DND-41 (cell line): ENCODE measurements at regions not wholly inside any gene's neighbourhood (a gene's known extent, or its start where the extent isn't known, plus 50 kb on each side); places are given as distances from the start of the nearest gene placed in this dataset.

Source experiments
- ATAC-seq: fragments of 200-7000 bp; cut with Tn5 transposase; 3 replicates; pipeline ENCODE4 v1.9.1; 2021; ENCODE audit warnings: low read depth; ENCODE audit not compliant: insufficient read depth
- DNase-seq: peaks from one replicate; pipeline ENCODE4 v3.0.0-alpha.2; 2020
- H2AFZ ChIP-seq: 2 replicates; pipeline ENCODE4 v1.6.0; 2012; ENCODE audit warnings: low read depth, low read length
- H3K27ac ChIP-seq: 2 replicates; pipeline ENCODE4 v1.5.1; 2012; ENCODE audit warnings: low read length, inconsistent platforms
- H3K27me3 ChIP-seq: fragments of 200-600 bp; sonication (generic); 2 replicates; pipeline ENCODE4 v1.6.0; 2012; ENCODE audit warnings: low read length, mild to moderate bottlenecking, inconsistent platforms; ENCODE audit not compliant: insufficient read depth, poor library complexity
- H3K36me3 ChIP-seq: 2 replicates; pipeline ENCODE4 v1.5.1; 2012; ENCODE audit warnings: low read length, inconsistent platforms; ENCODE audit not compliant: insufficient read depth
- H3K4me1 ChIP-seq: 2 replicates; pipeline ENCODE4 v1.5.1; 2012; ENCODE audit warnings: mild to moderate bottlenecking, low read length; ENCODE audit not compliant: insufficient read depth
- H3K4me2 ChIP-seq: 2 replicates; pipeline ENCODE4 v1.6.0; 2012; ENCODE audit warnings: mild to moderate bottlenecking, moderate library complexity, low read length, inconsistent platforms; ENCODE audit not compliant: insufficient read depth
- H3K4me3 ChIP-seq, 2 experiments: fragments of 200-600 bp in 1 of 2; shearing (Covaris generic) in 1 of 2; 2 replicates each; pipeline ENCODE4 v1.5.1; 2012 to 2016; ENCODE audit warnings: inconsistent platforms in 2 of 2, low read length in 2 of 2, mild to moderate bottlenecking in 2 of 2, low read depth in 1 of 2, moderate library complexity in 1 of 2
- H3K79me2 ChIP-seq: 2 replicates; pipeline ENCODE4 v1.6.0; 2012; ENCODE audit warnings: low read length, inconsistent platforms; ENCODE audit not compliant: insufficient read depth
- H3K9ac ChIP-seq: 2 replicates; pipeline ENCODE4 v1.6.0; 2012; ENCODE audit warnings: low read depth, mild to moderate bottlenecking, inconsistent platforms, low read length, moderate library complexity
- H3K9me3 ChIP-seq: 2 replicates; pipeline ENCODE4 v1.5.1; 2012; ENCODE audit warnings: low read length, moderate library complexity, mild to moderate bottlenecking, inconsistent platforms; ENCODE audit not compliant: insufficient read depth, severe bottlenecking
- H4K20me1 ChIP-seq: 2 replicates; pipeline ENCODE4 v1.6.0; 2012; ENCODE audit warnings: low read length; ENCODE audit not compliant: insufficient read depth
- CTCF ChIP-seq: IDR thresholded peaks from 2 replicates; pipeline ENCODE4 v1.5.1; 2012; ENCODE audit warnings: borderline replicate concordance, low read length, moderate library complexity, mild to moderate bottlenecking; ENCODE audit not compliant: poor library complexity, severe bottlenecking; ENCODE audit errors: extremely low read depth
- EZH2 ChIP-seq: IDR thresholded peaks from 3 replicates; pipeline ENCODE4 v1.6.1; 2012; ENCODE audit warnings: borderline replicate concordance, low read depth, mild to moderate bottlenecking, moderate library complexity, low read length, inconsistent platforms; ENCODE audit not compliant: severe bottlenecking

DNA sequence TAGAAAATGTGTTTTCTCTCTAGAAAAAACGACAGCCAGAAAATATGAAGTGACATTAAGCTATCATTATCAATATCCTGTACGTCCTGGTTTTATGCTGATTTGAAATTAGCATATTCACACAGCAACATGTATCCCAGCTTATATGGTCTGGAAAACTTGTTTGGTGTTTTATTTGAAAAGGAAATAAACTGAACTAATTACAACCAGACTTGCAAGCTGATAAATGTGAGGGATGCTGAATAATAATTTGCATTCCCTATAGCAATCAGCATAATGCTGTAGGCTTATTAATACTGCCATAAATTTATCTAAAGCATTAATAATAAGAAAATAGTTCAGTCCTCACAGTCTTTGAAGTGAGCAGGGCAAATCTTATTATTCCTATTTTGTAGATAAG, 336.9 kb upstream of the UMPS start:
- H4K20me1 ChIP-seq, result no peaks in the 10 kb centered on the region; the same call in 1 of the 2 replicates
- TF ChIP-seq EZH2, result no peak
- TF ChIP-seq CTCF, result no peak
- no peak overlapping the region for H3K27ac ChIP-seq
- H3K9ac ChIP-seq, result no peak overlapping the region
- ATAC-seq (no peak), DNase-seq (no peak)
- H3K4me3 ChIP-seq, result no peak overlapping the region
- H2AFZ ChIP-seq, result no peak overlapping the region
- H3K27me3 ChIP-seq, result peaks cover 11% of the 10 kb centered on the region
- H3K4me1 ChIP-seq, result no peaks in the 10 kb centered on the region
- H3K36me3 ChIP-seq, result no peaks in the 10 kb centered on the region
- no peaks in the 10 kb centered on the region for H3K9me3 ChIP-seq
- H3K4me2 ChIP-seq, result no peak overlapping the region
- no peaks in the 10 kb centered on the region for H3K79me2 ChIP-seq

DNA sequence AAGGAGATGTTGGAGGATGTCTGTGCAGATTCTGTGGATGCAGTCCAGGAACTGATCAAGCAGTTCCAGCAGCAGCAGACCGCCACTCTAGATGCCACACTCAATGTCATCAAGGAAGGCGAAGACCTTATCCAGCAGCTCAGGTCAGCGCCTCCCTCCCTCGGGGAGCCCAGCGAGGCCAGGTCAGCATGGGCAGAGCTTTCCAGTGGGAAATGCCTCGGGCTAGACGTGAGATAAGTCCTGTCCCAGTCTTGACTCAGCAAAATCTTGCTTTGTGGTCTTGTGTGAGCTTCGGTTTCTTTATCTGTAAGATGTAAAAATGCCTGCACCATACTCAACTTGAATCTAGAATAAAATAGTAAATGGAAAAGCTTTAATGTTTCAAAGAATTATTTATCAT, 335.1 kb upstream of the UMPS start:
- Histone ChIP-seq H3K9ac (no peak overlapping the region), H3K36me3 (no peaks in the 10 kb centered on the region), H3K27me3 (peaks cover 8% of the 10 kb centered on the region), H2AFZ (no peak overlapping the region), H3K4me1 (no peaks in the 10 kb centered on the region), H3K27ac (no peak overlapping the region), H3K4me2 (no peak overlapping the region), H3K4me3 (no peak overlapping the region), H4K20me1 (no peaks in the 10 kb centered on the region; the same call in 1 of the 2 replicates), H3K9me3 (no peaks in the 10 kb centered on the region), H3K79me2 (no peaks in the 10 kb centered on the region)
- TF ChIP-seq CTCF, result no peak
- TF ChIP-seq EZH2, result no peak
- no peak for DNase-seq
- ATAC-seq, result no peak

DNA sequence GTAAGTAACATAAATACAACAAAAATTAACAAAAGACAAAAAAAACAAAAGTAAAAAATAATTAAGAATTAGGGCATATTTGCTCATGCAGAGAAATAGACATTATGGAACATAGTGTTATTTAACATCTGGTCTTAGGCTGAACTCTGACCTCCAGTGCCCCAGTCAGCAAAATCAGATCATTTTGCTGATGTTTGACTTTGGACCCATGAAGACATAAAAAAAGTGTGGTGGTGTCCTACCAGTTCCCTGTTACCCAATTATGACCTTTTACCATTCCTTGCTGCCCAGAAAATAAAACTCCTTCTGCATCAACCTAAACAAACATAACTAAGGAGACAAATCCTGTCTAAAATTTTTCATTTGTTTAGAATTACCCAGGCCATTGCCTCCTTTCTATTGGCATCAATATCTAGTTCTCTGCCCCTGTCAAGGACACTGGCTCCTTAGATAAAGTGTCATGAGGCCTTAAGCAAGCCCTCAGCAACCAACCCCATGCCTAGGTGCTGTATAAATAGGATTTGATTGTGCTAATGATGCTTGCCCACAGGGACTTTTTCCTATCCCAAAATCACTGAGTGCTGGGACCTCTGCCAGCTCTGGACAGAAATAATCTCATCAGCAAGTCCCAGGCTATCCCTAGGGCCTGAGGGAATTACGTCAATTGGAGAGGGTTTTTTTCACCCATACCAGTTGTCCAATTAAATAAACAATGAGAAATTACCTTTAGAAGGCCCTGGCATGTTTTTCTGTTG, 334.5 kb upstream of the UMPS start:
- peaks cover 8% of the 10 kb centered on the region for H3K27me3 ChIP-seq
- H3K4me1 ChIP-seq, result no peaks in the 10 kb centered on the region
- no peaks in the 10 kb centered on the region for H3K9me3 ChIP-seq
- no peaks in the 10 kb centered on the region; the same call in 1 of the 2 replicates for H4K20me1 ChIP-seq
- no peak overlapping the region for H3K9ac ChIP-seq
- no peak overlapping the region for H3K27ac ChIP-seq
- no peak overlapping the region for H2AFZ ChIP-seq
- no peak for DNase-seq
- H3K4me2 ChIP-seq, result no peak overlapping the region
- no peaks in the 10 kb centered on the region for H3K79me2 ChIP-seq
- no peaks in the 10 kb centered on the region for H3K36me3 ChIP-seq
- no peak overlapping the region for H3K4me3 ChIP-seq
- no peak for ATAC-seq
- TF ChIP-seq CTCF (no peak), EZH2 (no peak)
